ENCODE measurements at regions not wholly inside any gene's neighbourhood (a gene's known extent, or its start where the extent isn't known, plus 50 kb on each side); places are given as distances from the start of the nearest gene placed in this dataset.

- no peak overlapping the region for H3K4me3 Mint-ChIP-seq
- POLR2A ChIA-PET = no interaction called here
- no peak overlapping the region for H3K27ac Mint-ChIP-seq
- H3K4me1 Mint-ChIP-seq = no peaks in the 10 kb centered on the region
- no peak for TF ChIP-seq CTCF (IDR thresholded peaks at IDR 0.05)
- H3K27me3 Mint-ChIP-seq = peaks cover 3% of the 10 kb centered on the region
- no peaks in the 10 kb centered on the region for H3K9me3 Mint-ChIP-seq
- DNase-seq (no peak), ATAC-seq (ENCODE audit: low read depth) (no peak)
- CTCF ChIA-PET = no interaction called here
- intact Hi-C loops (cut with micrococcal nuclease) = no loop called here
- H3K36me3 Mint-ChIP-seq (ENCODE audit: low read depth) = no peaks in the 10 kb centered on the region
Observed at GRCh38 chr7:118327174-118327573, 102.7 kb downstream of the ANKRD7 start.

DNA sequence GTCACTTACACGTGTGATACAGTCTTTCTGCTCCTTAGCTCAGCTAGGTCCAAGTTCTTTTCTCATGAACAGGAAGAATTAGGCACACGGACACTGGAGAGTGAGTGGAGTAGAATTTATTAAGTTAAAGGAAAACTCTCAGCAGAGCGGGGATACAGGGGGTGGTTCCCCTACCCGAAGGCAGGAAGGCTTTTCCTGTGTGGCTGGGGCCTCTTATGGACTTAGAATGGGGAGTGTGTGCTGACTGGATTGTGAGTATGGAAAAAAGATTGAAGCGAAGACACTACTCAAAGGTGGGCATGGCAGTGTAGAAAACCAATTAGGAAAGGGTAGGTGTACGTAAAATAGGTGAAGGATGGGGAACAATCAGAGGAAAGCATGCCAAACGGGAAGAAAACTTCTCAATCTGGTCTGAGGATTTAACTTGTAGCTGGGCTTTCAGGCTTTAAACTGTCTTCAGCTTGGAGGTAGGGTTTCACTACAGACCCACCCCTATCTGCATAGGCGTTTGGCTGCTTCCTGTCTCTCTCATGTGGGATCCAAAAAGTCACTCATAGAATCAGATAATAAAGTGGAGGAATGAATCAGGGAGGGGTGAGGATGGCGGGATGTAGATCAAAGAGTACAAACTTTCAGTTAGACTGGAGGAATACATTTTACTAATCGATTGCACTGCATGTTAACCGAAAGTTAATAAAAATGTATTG lies 104.2 kb downstream of the ANKRD7 start:
- no peak overlapping the region for H3K4me3 Mint-ChIP-seq
- H3K4me1 Mint-ChIP-seq = no peaks in the 10 kb centered on the region
- H3K9me3 Mint-ChIP-seq = no peaks in the 10 kb centered on the region
- POLR2A ChIA-PET = no interaction called here
- CTCF ChIA-PET = no interaction called here
- intact Hi-C loops (cut with micrococcal nuclease) = no loop called here
- H3K27ac Mint-ChIP-seq = no peak overlapping the region
- ATAC-seq (ENCODE audit: low read depth) (no peak), DNase-seq (no peak)
- no peaks in the 10 kb centered on the region for H3K36me3 Mint-ChIP-seq (ENCODE audit: low read depth)
- peaks cover 3% of the 10 kb centered on the region for H3K27me3 Mint-ChIP-seq
- no peak for TF ChIP-seq CTCF (IDR thresholded peaks at IDR 0.05)

DNA sequence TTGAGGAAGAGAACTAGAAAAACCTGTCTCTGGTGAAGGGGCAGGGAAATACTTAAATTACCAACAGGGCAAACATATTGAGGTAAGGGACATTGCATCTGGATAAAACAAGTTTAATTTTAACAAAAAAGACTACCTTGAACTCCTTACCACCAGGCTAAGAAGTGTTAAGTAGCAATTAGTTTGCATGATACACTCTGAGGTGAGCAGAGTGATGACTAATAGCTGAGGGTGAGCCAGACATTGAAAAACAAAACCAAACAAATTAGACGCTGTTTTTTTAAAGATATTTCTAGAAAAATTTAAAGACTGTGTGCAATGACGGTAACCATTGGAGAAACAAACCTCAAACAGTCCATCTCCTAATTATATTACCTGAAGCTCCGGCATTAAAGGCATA lies 105.9 kb downstream of the ANKRD7 start:
- CTCF ChIA-PET = no interaction called here
- POLR2A ChIA-PET = no interaction called here
- H3K4me1 Mint-ChIP-seq = no peaks in the 10 kb centered on the region
- no peak overlapping the region for H3K27ac Mint-ChIP-seq
- no peaks in the 10 kb centered on the region for H3K9me3 Mint-ChIP-seq
- H3K27me3 Mint-ChIP-seq = peaks cover 3% of the 10 kb centered on the region
- no peak overlapping the region for H3K4me3 Mint-ChIP-seq
- DNase-seq (no peak), ATAC-seq (ENCODE audit: low read depth) (no peak)
- no peak for TF ChIP-seq CTCF (IDR thresholded peaks at IDR 0.05)
- H3K36me3 Mint-ChIP-seq (ENCODE audit: low read depth) = no peaks in the 10 kb centered on the region
- intact Hi-C loops (cut with micrococcal nuclease) = no loop called here

DNA sequence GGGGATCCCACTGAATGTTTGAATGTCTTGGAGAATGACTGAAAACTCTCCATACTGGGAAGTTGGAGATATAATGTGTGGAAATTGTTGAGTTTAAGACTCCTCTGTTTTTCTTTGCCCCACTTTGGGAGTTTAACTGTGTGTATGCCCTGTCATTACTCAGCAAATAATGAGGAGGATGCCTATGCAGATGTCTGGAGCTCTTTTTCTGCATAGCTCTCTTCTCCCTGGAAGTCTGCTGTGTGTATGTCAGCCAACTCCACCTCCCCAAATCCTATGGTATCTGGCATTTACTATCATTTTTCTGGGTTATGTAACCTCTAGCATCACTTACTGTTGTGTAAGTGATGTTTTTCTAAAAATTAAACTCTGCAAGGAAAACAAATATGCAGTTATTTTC lies 122.2 kb downstream of the ANKRD7 start:
- no peak overlapping the region for H3K4me3 Mint-ChIP-seq
- no peaks in the 10 kb centered on the region for H3K36me3 Mint-ChIP-seq (ENCODE audit: low read depth)
- CTCF ChIA-PET = no interaction called here
- ATAC-seq (ENCODE audit: low read depth) (no peak), DNase-seq (no peak)
- POLR2A ChIA-PET = no interaction called here
- no peak overlapping the region for H3K27ac Mint-ChIP-seq
- H3K27me3 Mint-ChIP-seq = no peaks in the 10 kb centered on the region
- no peak for TF ChIP-seq CTCF (IDR thresholded peaks at IDR 0.05)
- H3K9me3 Mint-ChIP-seq = no peaks in the 10 kb centered on the region
- intact Hi-C loops (cut with micrococcal nuclease) = no loop called here
- H3K4me1 Mint-ChIP-seq = peaks cover 6% of the 10 kb centered on the region

DNA sequence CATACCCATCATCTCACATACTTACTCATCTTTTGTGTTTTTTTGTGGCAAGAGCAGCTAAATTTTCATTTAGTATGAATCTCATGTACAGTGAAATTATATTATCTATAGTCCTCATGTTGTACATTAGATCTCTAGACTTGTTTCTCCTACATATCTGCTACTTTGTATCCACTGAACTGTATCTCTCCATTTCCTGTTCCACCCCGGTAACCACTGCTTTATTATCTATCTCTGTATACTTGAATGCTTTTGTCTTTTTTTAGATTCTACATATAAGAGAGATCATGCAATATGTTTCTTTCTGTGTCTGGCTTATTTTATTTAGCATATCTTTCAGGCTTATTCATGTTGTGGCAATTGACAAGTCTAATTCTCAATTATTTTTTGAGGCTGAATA lies 125.1 kb downstream of the ANKRD7 start:
- no peaks in the 10 kb centered on the region for H3K36me3 Mint-ChIP-seq (ENCODE audit: low read depth)
- no peak for DNase-seq
- intact Hi-C loops (cut with micrococcal nuclease) = no loop called here
- no peak overlapping the region for H3K27ac Mint-ChIP-seq
- no peak for ATAC-seq (ENCODE audit: low read depth)
- ChIA-PET POLR2A (no interaction called here), CTCF (no interaction called here)
- no peak for TF ChIP-seq CTCF (IDR thresholded peaks at IDR 0.05)
- peaks cover 6% of the 10 kb centered on the region for H3K4me1 Mint-ChIP-seq
- H3K9me3 Mint-ChIP-seq = no peaks in the 10 kb centered on the region
- H3K4me3 Mint-ChIP-seq = no peak overlapping the region
- no peaks in the 10 kb centered on the region for H3K27me3 Mint-ChIP-seq
